ENCODE measurements at regions not wholly inside any gene's neighbourhood (a gene's known extent, or its start where the extent isn't known, plus 50 kb on each side); places are given as distances from the start of the nearest gene placed in this dataset.

GRCh38 chr17:51455931-51456330 is 195.6 kb downstream of the UTP18 start:
- TF ChIP-seq, protein P1, sequence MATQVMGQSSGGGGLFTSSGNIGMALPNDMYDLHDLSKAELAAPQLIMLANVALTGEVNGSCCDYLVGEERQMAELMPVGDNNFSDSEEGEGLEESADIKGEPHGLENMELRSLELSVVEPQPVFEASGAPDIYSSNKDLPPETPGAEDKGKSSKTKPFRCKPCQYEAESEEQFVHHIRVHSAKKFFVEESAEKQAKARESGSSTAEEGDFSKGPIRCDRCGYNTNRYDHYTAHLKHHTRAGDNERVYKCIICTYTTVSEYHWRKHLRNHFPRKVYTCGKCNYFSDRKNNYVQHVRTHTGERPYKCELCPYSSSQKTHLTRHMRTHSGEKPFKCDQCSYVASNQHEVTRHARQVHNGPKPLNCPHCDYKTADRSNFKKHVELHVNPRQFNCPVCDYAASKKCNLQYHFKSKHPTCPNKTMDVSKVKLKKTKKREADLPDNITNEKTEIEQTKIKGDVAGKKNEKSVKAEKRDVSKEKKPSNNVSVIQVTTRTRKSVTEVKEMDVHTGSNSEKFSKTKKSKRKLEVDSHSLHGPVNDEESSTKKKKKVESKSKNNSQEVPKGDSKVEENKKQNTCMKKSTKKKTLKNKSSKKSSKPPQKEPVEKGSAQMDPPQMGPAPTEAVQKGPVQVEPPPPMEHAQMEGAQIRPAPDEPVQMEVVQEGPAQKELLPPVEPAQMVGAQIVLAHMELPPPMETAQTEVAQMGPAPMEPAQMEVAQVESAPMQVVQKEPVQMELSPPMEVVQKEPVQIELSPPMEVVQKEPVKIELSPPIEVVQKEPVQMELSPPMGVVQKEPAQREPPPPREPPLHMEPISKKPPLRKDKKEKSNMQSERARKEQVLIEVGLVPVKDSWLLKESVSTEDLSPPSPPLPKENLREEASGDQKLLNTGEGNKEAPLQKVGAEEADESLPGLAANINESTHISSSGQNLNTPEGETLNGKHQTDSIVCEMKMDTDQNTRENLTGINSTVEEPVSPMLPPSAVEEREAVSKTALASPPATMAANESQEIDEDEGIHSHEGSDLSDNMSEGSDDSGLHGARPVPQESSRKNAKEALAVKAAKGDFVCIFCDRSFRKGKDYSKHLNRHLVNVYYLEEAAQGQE (IDR thresholded peaks at IDR 0.05; ENCODE audit: insufficient replicate concordance, low read depth): no peak
- TF ChIP-seq, protein P2, sequence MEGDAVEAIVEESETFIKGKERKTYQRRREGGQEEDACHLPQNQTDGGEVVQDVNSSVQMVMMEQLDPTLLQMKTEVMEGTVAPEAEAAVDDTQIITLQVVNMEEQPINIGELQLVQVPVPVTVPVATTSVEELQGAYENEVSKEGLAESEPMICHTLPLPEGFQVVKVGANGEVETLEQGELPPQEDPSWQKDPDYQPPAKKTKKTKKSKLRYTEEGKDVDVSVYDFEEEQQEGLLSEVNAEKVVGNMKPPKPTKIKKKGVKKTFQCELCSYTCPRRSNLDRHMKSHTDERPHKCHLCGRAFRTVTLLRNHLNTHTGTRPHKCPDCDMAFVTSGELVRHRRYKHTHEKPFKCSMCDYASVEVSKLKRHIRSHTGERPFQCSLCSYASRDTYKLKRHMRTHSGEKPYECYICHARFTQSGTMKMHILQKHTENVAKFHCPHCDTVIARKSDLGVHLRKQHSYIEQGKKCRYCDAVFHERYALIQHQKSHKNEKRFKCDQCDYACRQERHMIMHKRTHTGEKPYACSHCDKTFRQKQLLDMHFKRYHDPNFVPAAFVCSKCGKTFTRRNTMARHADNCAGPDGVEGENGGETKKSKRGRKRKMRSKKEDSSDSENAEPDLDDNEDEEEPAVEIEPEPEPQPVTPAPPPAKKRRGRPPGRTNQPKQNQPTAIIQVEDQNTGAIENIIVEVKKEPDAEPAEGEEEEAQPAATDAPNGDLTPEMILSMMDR (IDR thresholded peaks at IDR 0.05; ENCODE audit: insufficient read depth, low read length): no peak
- TF ChIP-seq POLR2AphosphoS5 (IDR thresholded peaks at IDR 0.05; ENCODE audit: low read depth): no peak
- TF ChIP-seq GABPA (IDR thresholded peaks at IDR 0.05; ENCODE audit: low read depth): no peak
- TF ChIP-seq SPI1 (IDR thresholded peaks at IDR 0.05; ENCODE audit: borderline replicate concordance, low read depth): no peak

GRCh38 chr17:51456942-51457341 is 196.6 kb downstream of the UTP18 start:
- Histone ChIP-seq H3K4me3 (replicated peaks; ENCODE audit: insufficient read depth, low read length) (no peak overlapping the region), H3K27me3 (ENCODE audit: insufficient read depth, poor library complexity, severe bottlenecking) (no peaks in the 10 kb centered on the region), H3K27ac (replicated peaks) (no peak overlapping the region)
- DNase-seq (ENCODE audit: low read depth in 1 of 2, low spot score in 1 of 2): no peak
- TF ChIP-seq, protein P1 (IDR thresholded peaks at IDR 0.05; ENCODE audit: insufficient replicate concordance, low read depth): no peak

More at GRCh38 chr17:51455931-51456330, 195.6 kb downstream of the UTP18 start:
- Histone ChIP-seq H3K27me3 (ENCODE audit: insufficient read depth, poor library complexity, severe bottlenecking) (no peaks in the 10 kb centered on the region), H3K4me3 (replicated peaks; ENCODE audit: insufficient read depth, low read length) (no peak overlapping the region), H3K27ac (replicated peaks) (no peak overlapping the region)
- no peak for DNase-seq (ENCODE audit: low read depth in 1 of 2, low spot score in 1 of 2)

GRCh38 chr17:51461578-51462004 is 201.2 kb downstream of the UTP18 start:
- Histone ChIP-seq H3K4me3 (replicated peaks; ENCODE audit: insufficient read depth, low read length) (no peak overlapping the region), H3K27ac (replicated peaks) (no peak overlapping the region), H3K27me3 (ENCODE audit: insufficient read depth, poor library complexity, severe bottlenecking) (no peaks in the 10 kb centered on the region)
- TF ChIP-seq, protein P2 (IDR thresholded peaks at IDR 0.05; ENCODE audit: insufficient read depth, low read length): peak; percentile 88
- TF ChIP-seq, protein P1 (IDR thresholded peaks at IDR 0.05; ENCODE audit: insufficient replicate concordance, low read depth): no peak
- DNase-seq (ENCODE audit: low read depth in 1 of 2, low spot score in 1 of 2): peak; percentile 44 to 59

GRCh38 chr17:51463353-51463752 is 203.0 kb downstream of the UTP18 start:
- H3K27me3 ChIP-seq (ENCODE audit: insufficient read depth, poor library complexity, severe bottlenecking): no peaks in the 10 kb centered on the region
- no peak overlapping the region for H3K4me3 ChIP-seq (replicated peaks; ENCODE audit: insufficient read depth, low read length)
- TF ChIP-seq SPI1 (IDR thresholded peaks at IDR 0.05; ENCODE audit: borderline replicate concordance, low read depth): no peak
- no peak for TF ChIP-seq GABPA (IDR thresholded peaks at IDR 0.05; ENCODE audit: low read depth)
- TF ChIP-seq, protein P2 (IDR thresholded peaks at IDR 0.05; ENCODE audit: insufficient read depth, low read length): no peak
- H3K27ac ChIP-seq (replicated peaks): no peak overlapping the region
- no peak for DNase-seq (ENCODE audit: low read depth in 1 of 2, low spot score in 1 of 2)
